ENCODE measurements at regions not wholly inside any gene's neighbourhood (a gene's known extent, or its start where the extent isn't known, plus 50 kb on each side); places are given as distances from the start of the nearest gene placed in this dataset.

GRCh38 chr18:30682672-30683071 lies 359.9 kb downstream of the DSC3 start:
- TF ChIP-seq TOX (CRISPR knock-in tag; IDR thresholded peaks at IDR 0.05; ENCODE audit: borderline replicate concordance), result no peak
- no peak for TF ChIP-seq PPARA (CRISPR knock-in tag; IDR thresholded peaks at IDR 0.05; ENCODE audit: borderline replicate concordance)
- TF ChIP-seq BACH2 (CRISPR knock-in tag; IDR thresholded peaks at IDR 0.05; ENCODE audit: borderline replicate concordance), result no peak
- TF ChIP-seq ZFP30 (CRISPR knock-in tag; IDR thresholded peaks at IDR 0.05), result no peak
- no peak for TF ChIP-seq TSHZ2 (CRISPR knock-in tag; IDR thresholded peaks at IDR 0.05)
- no peak for TF ChIP-seq ZFP3 (CRISPR knock-in tag; IDR thresholded peaks at IDR 0.05)

All from SK-N-SH treated with all-trans-retinoic acid at 6 μM for 48 hours (cell line).